ENCODE measurements at regions not wholly inside any gene's neighbourhood (a gene's known extent, or its start where the extent isn't known, plus 50 kb on each side); places are given as distances from the start of the nearest gene placed in this dataset.

DNA sequence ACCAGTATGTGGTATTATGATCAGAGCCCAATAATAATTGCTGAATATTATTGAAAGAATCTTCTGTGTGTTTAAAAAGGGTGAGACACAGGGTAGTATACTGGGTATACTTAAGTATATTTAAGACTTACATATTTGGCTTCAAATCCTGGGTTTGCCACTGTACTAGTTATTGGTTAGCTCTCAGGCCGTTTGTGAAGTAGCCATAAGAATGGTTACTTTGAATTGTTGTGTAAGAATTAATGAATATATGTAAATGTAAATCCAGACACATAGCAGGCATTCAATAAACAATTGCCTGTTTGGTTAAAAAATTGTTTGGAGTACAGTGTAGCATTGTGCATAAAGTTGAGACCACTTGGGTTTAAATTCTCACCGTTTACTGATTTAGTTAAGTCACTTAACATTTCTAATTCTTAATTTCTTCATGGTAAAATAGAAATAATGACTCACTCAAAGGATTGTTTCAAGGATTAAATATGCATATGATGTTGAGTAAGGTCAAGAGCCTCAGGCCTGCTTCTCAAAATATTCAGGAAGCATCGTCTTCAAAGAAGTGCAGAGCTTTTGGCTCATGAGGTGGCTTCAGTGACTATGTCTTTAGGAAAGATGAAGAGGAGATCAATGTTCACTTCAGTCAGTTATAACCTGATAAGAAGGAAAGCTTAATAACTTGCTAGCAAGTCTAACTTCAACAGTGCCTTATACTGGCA, 207.9 kb upstream of the NT5C1B start:
- intact Hi-C loops (cut with micrococcal nuclease): no loop called here

DNA sequence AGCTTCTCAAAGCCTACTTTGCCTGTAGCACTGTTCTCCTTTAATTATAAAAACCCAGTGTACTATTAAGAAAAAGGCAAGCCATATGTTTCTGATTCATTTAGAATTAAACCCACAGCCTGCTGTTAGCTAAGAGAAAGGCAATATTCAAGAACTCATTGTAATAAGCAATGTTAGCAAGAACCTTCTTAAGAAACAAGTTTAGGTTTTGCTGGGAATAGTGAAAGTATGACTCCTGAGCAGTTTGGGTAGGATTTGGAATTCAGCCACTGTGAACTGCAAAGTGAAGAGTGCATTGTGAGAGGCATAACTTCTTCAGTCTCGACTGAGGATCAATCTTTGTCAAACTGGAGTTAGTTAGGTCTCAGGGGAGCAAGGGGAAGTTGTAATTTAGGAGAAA, 206.5 kb upstream of the NT5C1B start:
- intact Hi-C loops (cut with micrococcal nuclease): no loop called here

DNA sequence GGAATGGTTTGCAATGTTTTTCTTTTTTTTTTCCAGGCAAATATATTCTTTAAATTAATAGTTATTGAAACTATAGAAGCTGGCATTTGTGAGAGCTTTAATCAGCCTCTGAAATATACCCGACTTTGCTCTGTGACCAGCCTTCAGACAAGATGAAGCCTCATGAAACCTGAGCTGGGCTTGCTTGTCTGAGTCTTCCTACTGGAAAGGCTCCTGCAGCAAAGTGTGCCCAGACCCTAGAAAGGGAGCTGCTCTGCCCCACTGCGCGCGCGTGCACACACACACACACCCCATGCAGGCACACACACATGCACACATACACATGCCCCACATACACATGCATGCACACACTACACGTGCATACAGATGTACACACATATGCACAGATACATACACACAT, 203.3 kb upstream of the NT5C1B start:
- intact Hi-C loops (cut with micrococcal nuclease): no loop called here

DNA sequence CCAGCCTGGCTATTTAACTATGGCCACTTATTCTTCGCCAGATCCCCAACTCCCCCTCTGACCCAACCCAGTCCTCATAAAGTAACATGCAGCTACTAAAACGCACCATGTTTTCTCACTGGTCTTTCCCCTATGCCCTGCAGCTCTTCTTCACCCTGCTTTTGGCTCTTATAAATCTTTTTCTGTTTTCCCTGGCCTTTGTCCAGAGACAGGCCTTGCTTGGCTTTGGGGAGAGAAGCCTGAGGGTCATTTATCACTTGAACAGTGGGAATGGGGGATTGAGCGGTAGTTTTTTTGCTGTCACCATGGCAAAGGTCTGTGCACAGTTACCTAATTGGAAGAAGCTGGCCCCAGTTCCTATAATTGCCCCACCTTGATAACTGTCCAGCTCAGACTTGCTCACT, 202.9 kb upstream of the NT5C1B start:
- intact Hi-C loops (cut with micrococcal nuclease): no loop called here

DNA sequence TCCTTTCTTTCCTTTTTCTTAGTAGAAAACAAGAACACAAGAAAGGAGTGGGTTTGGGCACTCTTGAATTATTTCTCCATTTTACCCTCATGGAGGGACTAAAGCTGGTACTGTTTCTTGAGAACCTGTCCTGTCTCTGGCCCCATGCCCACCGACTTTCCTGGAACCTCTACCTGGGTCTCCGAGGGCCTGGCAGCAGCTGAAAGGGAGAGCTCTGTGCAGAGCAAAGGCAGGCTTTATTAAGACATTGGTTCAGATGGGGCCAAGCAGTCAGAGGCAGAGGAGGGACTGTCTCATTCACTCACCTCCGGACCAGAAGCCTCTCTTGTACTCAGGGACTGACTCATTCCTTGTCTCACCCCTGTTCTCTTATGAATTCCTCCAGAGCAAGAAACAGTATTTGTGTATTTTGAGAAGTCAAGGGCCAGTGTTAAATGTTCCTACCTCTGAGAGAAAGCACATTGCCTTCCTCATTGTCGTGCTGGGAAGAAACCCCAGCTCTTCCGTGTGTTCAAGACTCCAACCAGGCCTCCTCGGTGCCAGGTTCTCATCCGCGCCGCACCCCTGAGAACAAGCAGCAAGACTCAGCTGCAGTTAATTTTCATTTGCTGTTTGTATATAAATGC, 201.9 kb upstream of the NT5C1B start:
- intact Hi-C loops (cut with micrococcal nuclease): no loop called here

DNA sequence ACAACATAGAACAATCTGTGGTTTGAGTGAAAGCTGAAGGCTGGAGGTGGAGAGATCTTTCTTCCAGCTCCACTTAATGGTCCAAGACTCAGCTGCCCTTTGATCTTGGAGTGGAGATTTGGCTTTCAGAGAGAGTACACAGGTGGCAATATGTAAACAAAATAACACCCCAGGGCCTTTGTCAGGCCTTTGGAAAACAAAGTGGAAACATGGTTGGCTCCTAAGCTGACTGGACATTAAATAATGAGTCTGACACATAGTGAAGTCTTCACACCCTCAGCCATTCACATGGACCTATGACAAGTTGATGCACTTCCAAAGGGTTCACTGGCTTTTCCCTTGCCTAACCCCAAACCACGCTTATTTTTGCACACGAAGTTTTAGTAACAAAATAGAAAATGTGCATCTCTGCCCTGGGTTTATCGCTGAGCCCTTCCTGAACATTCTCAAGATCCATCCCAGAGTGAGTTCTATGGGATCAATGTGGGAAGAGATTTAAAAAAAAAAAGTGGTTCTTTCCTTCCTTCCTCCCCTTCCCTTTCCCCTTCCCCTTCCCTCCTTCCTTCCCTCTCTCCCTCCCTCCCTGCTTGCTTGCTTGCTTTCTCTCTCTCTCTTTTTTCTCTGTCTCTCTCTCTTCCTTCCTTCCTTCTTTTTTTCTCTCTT, 201.3 kb upstream of the NT5C1B start:
- intact Hi-C loops (cut with micrococcal nuclease): no loop called here

DNA sequence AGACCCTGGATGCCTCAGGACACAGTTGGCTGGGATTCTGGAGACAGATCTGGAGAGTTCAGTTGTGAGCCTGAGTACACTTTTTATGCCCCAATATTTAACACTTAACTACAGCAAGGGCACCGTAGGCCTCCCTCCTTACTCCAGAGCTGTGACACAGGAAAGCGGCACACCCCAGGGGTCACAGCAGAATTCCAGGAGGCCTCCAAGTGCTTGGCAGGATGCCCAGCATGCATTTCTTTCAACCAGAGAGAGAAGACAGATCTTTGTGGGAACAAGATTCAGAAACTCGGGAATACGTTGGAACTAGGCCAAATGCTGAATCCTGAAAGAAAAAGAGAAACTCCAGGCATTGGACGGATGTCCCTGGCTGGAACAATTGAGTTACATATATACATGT, 199.2 kb upstream of the NT5C1B start:
- intact Hi-C loops (cut with micrococcal nuclease): no loop called here

DNA sequence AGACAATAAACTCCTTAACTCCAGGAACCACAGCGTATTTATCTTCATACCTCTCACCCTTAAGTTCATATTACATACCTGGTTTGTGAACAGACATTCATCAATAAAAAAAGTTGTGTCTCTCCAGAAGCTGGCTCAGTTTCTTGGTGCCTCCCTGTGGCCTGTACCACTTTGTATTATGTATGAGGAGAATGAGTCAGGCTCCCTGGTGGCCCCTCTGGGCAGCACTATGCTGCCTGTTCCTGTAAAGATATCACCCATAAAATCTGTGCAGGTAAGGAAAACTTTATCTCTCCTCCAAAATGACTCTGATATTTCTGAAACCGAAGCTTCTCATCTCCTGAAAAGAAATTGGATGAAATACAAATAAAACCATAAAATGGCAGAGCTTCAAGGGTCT, 198.4 kb upstream of the NT5C1B start:
- intact Hi-C loops (cut with micrococcal nuclease): no loop called here

DNA sequence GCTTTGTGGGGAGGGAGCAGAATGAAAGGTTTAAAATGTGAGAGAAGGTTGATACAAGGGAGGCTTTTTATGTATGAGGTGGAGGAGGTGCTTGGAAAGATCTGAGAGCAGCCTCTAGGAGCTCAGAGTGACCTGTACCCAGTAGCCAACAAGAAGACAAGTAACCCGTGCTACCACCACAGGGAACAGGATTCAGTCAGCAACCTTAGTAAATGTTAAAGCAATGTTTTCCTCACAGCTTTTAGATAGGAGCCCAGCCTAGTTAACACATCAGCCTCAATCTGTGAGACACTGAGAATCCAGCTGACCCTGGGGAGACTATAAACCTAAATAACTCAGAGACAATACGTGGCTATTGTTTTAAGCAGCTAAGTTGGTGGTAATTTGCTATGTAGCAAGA, 194.9 kb upstream of the NT5C1B start:
- intact Hi-C loops (cut with micrococcal nuclease): no loop called here

DNA sequence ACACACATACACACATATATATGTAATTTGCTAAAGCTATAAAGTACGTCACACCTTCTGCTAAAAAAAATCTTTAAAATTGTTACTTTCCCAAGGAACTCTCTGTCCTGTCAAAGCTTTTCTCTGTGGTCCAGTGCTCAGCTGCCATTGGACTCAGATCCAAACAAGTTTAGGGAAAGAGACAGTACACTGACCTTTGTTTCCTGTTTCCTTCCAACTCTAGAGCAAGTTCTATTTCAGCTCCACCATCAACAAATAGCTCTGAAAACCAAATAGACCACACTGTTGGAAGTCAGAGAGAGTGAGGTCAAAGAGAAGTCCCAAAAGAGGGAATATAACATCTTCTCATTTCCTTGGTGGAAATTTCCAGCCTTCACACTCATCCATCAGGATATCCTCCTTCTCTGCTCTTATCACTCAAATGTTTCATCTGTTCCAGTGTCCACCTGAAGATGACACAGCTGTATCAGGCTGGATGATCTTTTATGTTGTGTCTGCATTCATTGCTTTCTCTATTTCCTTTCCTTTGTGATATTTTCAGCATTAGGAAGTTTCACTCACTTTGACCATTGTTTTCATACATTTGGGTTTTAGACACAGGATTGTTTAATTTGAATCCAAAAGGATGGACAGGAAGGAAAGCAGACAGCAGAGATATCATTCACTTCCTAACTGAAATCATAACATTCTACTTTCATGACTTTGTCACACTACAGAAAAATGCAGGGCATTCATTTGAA, 192.3 kb upstream of the NT5C1B start:
- intact Hi-C loops (cut with micrococcal nuclease): no loop called here

DNA sequence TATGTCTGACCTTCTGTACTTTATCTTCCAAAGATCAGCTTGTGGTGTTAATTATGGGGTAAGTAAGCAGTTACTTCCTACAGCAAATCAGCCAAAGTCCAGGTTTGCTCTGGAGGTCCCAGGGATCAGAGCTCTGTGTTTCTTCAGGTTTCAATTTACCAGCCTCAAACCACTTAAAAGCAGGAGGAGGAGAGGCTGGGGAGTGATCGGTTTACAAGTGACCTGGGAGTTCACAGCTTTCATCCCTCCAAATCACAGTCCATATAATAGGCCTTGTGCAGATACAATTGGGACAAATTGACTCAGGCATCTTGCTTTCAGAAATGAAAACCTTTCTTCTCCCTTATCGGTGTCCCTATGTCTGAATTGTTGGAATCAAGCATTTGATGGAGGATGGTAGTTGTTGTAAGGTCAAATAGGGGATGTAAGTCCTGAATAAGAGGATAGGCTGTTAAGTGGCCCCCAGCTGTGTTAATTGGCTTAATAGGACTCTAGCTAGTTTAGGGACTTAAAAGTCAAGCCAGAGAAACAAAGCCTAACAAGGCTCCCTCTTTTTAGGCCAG, 188.0 kb upstream of the NT5C1B start:
- intact Hi-C loops (cut with micrococcal nuclease): no loop called here

DNA sequence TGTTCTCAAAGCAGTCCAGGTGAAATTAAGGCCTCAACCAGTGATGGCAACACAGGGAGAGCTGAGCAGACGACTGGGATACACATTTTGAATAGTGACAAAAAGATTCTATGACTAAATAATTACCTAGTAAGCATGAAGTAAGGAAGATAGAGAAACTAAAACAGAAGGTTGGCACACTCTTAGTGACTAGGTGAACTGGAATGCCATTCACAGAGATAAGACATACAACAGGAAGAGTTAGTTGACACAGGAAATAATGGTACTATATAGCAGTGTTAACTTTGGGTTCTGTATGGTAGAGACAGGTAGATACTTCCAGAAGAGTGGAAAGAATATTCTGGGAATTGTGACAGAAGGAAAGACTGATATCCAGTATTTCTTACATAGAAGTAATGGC, 181.8 kb upstream of the NT5C1B start:
- intact Hi-C loops (cut with micrococcal nuclease): no loop called here

DNA sequence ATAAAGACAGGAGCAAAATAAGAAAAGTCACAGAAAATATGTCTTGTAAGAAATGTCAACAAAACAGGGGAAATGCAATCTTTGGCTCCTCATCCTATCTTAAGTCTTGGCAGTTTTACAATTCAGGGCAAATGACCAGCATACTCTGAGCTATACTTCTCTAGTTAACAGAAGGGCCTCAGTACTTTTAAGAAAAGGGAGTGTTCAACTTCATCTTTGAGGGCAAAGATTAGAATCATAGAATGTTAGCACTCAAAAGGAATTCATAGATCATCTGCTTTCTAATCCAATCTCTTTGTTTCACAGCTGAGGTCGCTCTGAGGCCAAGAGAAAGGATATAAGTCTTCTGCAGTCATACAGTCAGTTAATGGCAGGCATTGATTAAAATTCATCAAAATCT, 174.0 kb upstream of the NT5C1B start:
- intact Hi-C loops (cut with micrococcal nuclease): no loop called here

DNA sequence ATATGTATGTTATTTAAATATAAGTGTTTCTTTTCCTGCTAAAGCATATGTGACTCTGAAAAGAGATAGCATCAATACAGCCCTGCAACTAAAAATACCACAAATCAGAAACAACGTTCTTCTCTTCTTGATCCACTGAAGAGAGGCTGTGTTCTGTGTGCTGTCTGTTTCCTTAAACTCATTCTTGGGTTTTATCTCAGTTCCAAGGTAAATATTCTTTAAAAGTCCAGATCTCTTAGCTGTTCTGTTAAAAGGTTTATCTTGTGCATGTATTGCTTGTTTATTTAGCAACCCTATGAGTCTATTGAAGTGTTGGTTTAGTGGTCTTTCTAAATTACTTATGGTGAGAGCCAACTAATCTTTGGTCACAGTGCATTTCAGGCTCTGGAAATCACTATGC, 173.3 kb upstream of the NT5C1B start:
- intact Hi-C loops (cut with micrococcal nuclease): no loop called here

DNA sequence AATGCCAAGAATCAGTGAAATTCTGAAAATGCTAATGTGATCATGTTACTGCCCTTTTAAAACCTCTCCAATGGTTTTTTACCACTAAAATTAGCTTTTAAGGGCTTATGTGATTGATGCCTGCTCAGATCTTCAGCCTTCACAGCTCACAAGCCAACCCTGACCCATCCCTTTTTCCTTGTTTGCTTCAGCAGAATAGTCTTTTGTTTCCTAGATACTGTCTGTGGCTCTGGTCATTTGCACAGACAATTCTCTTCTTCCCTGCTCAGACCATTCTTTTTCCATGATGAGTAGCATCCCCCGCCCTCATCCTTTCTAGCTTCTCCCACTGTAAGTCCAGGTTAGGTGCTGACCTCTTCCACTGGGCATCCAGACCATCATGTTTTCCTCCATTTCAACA, 164.9 kb upstream of the NT5C1B start:
- intact Hi-C loops (cut with micrococcal nuclease): no loop called here

DNA sequence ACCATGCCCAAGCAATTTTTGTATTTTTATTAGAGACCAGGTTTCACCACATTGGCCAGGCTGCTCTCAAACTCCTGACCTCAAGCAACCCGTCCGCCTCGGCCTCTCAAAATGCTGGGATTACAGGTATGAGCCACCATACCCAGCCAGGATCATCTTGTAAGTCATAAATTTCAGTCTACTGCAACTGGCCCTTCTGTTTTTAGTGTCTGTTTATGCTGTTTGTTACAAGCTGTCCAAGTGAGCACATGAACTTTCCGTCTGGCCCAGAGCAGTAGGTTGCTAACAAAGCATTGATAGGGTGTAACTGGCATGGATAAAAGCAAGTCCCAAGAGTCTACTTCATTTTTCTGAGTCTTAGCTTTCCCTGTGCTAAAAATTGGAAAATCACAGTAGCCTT, 164.4 kb upstream of the NT5C1B start:
- intact Hi-C loops (cut with micrococcal nuclease): no loop called here

DNA sequence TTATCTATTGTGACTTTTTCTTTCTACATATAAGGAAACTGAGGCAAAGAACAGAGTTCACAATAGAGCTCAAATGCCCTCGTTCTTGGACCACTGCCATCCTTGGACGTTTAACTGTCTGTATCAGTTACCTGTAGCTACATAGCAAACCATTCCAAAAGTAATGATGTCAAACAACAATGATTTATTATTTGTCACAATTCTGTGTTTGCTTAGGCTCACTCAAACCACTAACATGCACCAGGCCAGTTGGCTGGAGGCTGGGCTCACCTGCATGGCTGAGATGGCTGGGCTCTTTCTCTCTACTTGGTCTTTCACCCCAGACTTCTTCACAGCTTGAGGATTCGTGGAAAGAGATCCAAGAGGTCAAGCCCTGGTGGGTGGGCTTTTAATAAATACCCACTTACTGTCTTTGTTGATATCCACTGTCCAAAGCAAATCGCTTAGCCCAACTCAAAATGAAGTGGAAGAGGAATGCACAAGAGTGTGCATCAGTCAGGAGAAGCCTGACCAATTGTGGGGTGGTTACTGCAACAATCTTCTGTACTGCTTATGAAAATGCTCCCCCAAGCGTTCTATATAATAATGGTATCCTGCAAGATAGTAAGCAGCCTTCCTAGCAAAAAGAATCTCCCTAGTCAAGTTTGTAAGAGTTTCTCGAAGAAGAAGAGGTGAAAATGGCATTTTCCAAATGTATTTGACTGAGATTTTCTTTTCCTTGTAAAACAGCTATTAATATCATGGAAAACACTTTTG, 163.5 kb upstream of the NT5C1B start:
- intact Hi-C loops (cut with micrococcal nuclease): no loop called here

DNA sequence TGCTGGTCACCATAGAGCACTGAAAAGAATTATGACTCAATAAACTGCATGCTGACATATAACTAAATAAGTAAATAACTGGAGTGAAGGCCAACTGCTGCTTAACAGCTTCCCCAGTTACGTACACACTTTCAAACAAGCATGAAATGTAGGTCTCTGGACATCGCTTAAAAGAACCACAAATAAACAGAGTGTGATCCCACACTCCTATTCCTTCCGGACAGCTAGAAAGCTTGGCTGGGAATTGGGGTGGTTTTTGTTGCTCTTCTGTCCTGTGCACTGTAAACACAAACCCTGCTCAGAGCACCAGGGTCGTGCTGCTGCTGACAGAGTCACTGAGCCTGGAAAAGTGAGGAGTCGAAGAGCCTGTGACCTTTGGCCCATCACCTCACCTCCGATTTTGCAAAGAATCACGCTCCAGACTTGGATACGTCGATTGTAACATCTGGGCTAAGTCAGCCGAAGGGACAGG, 162.7 kb upstream of the NT5C1B start:
- intact Hi-C loops (cut with micrococcal nuclease): no loop called here

DNA sequence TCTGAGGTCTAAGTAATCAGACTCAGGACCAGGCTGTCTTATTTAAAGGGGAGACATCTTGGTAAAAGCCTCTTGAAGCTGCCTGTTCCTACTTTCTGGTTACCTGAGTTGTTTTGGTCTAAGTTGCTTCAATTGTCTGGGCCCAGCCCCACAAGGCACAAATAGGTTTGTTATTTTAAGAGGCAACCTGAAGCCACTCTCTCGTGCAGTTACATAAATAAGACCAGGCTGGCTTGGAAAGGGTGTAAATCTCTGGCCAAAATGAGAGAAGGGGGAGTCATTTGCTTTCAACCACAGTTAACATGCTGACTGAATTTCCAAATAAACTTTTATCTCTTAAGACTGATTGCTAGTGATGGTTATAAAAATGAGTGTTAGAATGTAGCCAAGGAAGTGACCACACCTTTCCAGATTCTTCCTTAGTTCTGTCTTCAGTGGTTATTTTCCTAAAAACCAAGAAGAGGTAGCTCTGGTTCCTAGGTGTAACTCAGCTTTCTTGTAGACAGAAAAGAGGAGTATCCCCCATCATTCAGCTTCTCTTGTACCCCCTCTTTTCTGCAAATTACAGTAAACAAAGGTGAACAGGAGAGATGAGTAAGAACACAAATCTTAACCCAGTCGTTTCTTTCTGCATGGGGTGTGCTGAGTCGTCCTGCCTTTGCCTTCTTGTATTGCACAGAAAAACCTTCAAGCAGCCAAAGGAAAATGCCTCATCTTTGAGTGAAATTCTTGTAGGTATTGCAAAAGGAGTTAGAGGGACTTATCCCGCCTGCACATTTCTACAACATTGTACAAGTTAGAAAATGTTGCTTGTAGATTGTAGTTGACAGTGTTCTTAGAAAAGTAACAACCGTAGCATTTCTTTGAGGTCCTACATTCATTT, 161.5 kb upstream of the NT5C1B start:
- intact Hi-C loops (cut with micrococcal nuclease): loop anchor here (1.0 kb wide), 1 partner anchor 611 kb away; no protein-coding TSS in a partner anchor
